Neural cell (in vitro differentiated cells): ENCODE measurements at regions not wholly inside any gene's neighbourhood (a gene's known extent, or its start where the extent isn't known, plus 50 kb on each side); places are given as distances from the start of the nearest gene placed in this dataset.

ENCODE experiments used
- CTCF ChIP-seq: fragments of 450-650 bp; IDR thresholded peaks from 2 replicates; pipeline ENCODE4 v1.5.1; 2014; ENCODE audit warnings: antibody characterized with exemption, mild to moderate bottlenecking, moderate library complexity; ENCODE audit not compliant: poor library complexity, severe bottlenecking
- EP300 ChIP-seq: fragments of 450-650 bp; conservative IDR thresholded peaks from 2 replicates; pipeline ENCODE4 v1.6.1; 2014; ENCODE audit warnings: antibody characterized with exemption, mild to moderate bottlenecking, moderate library complexity; ENCODE audit not compliant: poor library complexity, severe bottlenecking
- EZH2 ChIP-seq: fragments of 200-600, 300-800 bp; shearing (Covaris generic), sonication (generic); IDR thresholded peaks from 2 replicates; pipeline ENCODE4 v1.6.1; 2014; ENCODE audit warnings: antibody characterized with exemption, low read length, borderline replicate concordance, mild to moderate bottlenecking; ENCODE audit not compliant: insufficient read depth, poor library complexity, severe bottlenecking
- MXI1 ChIP-seq: fragments of 450-650 bp; conservative IDR thresholded peaks from 2 replicates; pipeline ENCODE4 v1.6.1; 2014; ENCODE audit warnings: antibody characterized with exemption, mild to moderate bottlenecking; ENCODE audit not compliant: poor library complexity, severe bottlenecking
- POLR2AphosphoS5 ChIP-seq: IDR thresholded peaks from 2 replicates; pipeline ENCODE4 v1.6.1; 2012
- RAD21 ChIP-seq: fragments of 450-650 bp; conservative IDR thresholded peaks from 2 replicates; pipeline ENCODE4 v1.6.1; 2014; ENCODE audit warnings: antibody characterized with exemption, mild to moderate bottlenecking, moderate library complexity
- REST ChIP-seq: IDR thresholded peaks from 2 replicates; pipeline ENCODE4 v1.6.1; 2012; ENCODE audit warnings: borderline replicate concordance
- SMC3 ChIP-seq: fragments of 450-650 bp; conservative IDR thresholded peaks from 2 replicates; pipeline ENCODE4 v1.6.1; 2014; ENCODE audit warnings: antibody characterized with exemption, mild to moderate bottlenecking, moderate library complexity; ENCODE audit not compliant: poor library complexity
- TAF1 ChIP-seq: IDR thresholded peaks from 2 replicates; pipeline ENCODE4 v1.6.1; 2012; ENCODE audit warnings: low read depth

GRCh38 chr16:26269673-26270072 is 577.9 kb downstream of the HS3ST4 start:
- TF ChIP-seq EP300 (no peak), EZH2 (no peak), REST (no peak), SMC3 (no peak), CTCF (no peak), TAF1 (no peak), MXI1 (no peak), POLR2AphosphoS5 (no peak), RAD21 (no peak)
